GM19468 (cell line): ENCODE measurements at regions not wholly inside any gene's neighbourhood (a gene's known extent, or its start where the extent isn't known, plus 50 kb on each side); places are given as distances from the start of the nearest gene placed in this dataset.

Experiments
- ATAC-seq: cut with Tn5 transposase; IDR thresholded peaks from one replicate; pipeline ENCODE4 v1.9.1; 2021; ENCODE audit warnings: mild to moderate bottlenecking, moderate library complexity, moderate number of reproducible peaks; ENCODE audit not compliant: unreplicated experiment; ENCODE audit errors: extremely low read depth

- ATAC-seq = no peak
These were observed 150.6 kb upstream of the CDYL start for GRCh38 chr6:4625557-4625956.

- ATAC-seq = no peak
These were observed 151.5 kb upstream of the CDYL start for GRCh38 chr6:4624726-4625125.

- no peak for ATAC-seq
These were observed 155.7 kb upstream of the CDYL start for GRCh38 chr6:4620284-4621151.

GRCh38 chr6:4616311-4616710, 159.9 kb upstream of the CDYL start:
- no peak for ATAC-seq

- ATAC-seq = no peak
These were observed 160.3 kb upstream of the CDYL start for GRCh38 chr6:4615891-4616290.

GRCh38 chr6:4615231-4615630, 161.0 kb upstream of the CDYL start:
- no peak for ATAC-seq

- no peak for ATAC-seq
These were observed 161.6 kb upstream of the CDYL start for GRCh38 chr6:4614637-4615036.

- ATAC-seq = no peak
These were observed 162.4 kb upstream of the CDYL start for GRCh38 chr6:4613795-4614194.

- ATAC-seq = no peak
These were observed 162.8 kb upstream of the CDYL start for GRCh38 chr6:4613381-4613780.

- no peak for ATAC-seq
These were observed 163.5 kb upstream of the CDYL start for GRCh38 chr6:4612636-4613171.

GRCh38 chr6:4611429-4612129, 164.6 kb upstream of the CDYL start:
- no peak for ATAC-seq

GRCh38 chr6:4610256-4610655, 165.9 kb upstream of the CDYL start:
- ATAC-seq = no peak

GRCh38 chr6:4608361-4609115, 167.7 kb upstream of the CDYL start:
- ATAC-seq = no peak

GRCh38 chr6:4607793-4608192, 168.4 kb upstream of the CDYL start:
- no peak for ATAC-seq

GRCh38 chr6:4606821-4607704, 169.1 kb upstream of the CDYL start:
- ATAC-seq = no peak

GRCh38 chr6:4606016-4606415, 170.2 kb upstream of the CDYL start:
- ATAC-seq = no peak

- no peak for ATAC-seq
These were observed 172.3 kb upstream of the CDYL start for GRCh38 chr6:4603856-4604369.

GRCh38 chr6:4603291-4603690, 172.9 kb upstream of the CDYL start:
- no peak for ATAC-seq

- ATAC-seq = no peak
These were observed 176.3 kb upstream of the CDYL start for GRCh38 chr6:4599924-4600323.
